Limb (tissue), 2 donors: ENCODE measurements at regions not wholly inside any gene's neighbourhood (a gene's known extent, or its start where the extent isn't known, plus 50 kb on each side); places are given as distances from the start of the nearest gene placed in this dataset.
A peak's percentile ranks its signal among the peaks of the same experiment; 100 is the strongest.

ENCODE experiments used
- DNase-seq, 2 donors: peaks; one replicate each; pipeline ENCODE4 v3.0.0-alpha.2; 2016; ENCODE audit errors: extremely low spot score in 2 of 2

GRCh38 chr3:66673293-66673692, 172.5 kb upstream of the LRIG1 start:
- DNase-seq, result peak; percentile 39 to 56

- no peak for DNase-seq
Observed at GRCh38 chr3:66675366-66675765, 174.5 kb upstream of the LRIG1 start.

- peak in 1 of 2 donors; percentile 32 for DNase-seq
Observed at GRCh38 chr3:66692042-66692765, 191.4 kb upstream of the LRIG1 start.

GRCh38 chr3:66692766-66693150, 191.9 kb upstream of the LRIG1 start:
- peak; percentile 28 to 34 for DNase-seq

GRCh38 chr3:66693461-66694031, 192.7 kb upstream of the LRIG1 start:
- DNase-seq, result peak; percentile 77 to 82

- peak in 1 of 2 donors; percentile 37 for DNase-seq
Observed at GRCh38 chr3:66702126-66702525, 201.3 kb upstream of the LRIG1 start.

- no peak for DNase-seq
Observed at GRCh38 chr3:66703501-66703900, 202.7 kb upstream of the LRIG1 start.

- DNase-seq, result no peak
Observed at GRCh38 chr3:66705076-66705475, 204.3 kb upstream of the LRIG1 start.

GRCh38 chr3:66706890-66707289, 206.1 kb upstream of the LRIG1 start:
- DNase-seq, result peak in 1 of 2 donors; percentile 65

GRCh38 chr3:66709532-66709931, 208.7 kb upstream of the LRIG1 start:
- DNase-seq, result no peak

GRCh38 chr3:66712210-66712609, 211.4 kb upstream of the LRIG1 start:
- no peak for DNase-seq

GRCh38 chr3:66713921-66714320, 213.1 kb upstream of the LRIG1 start:
- no peak for DNase-seq

GRCh38 chr3:66715806-66716205, 215.0 kb upstream of the LRIG1 start:
- DNase-seq, result no peak

GRCh38 chr3:66717806-66718205, 217.0 kb upstream of the LRIG1 start:
- DNase-seq, result no peak

GRCh38 chr3:66719796-66720356, 219.1 kb upstream of the LRIG1 start:
- DNase-seq, result no peak

- DNase-seq, result no peak
Observed at GRCh38 chr3:66720508-66720907, 219.7 kb upstream of the LRIG1 start.

GRCh38 chr3:66722675-66723074, 221.9 kb upstream of the LRIG1 start:
- no peak for DNase-seq

GRCh38 chr3:66723231-66723630, 222.4 kb upstream of the LRIG1 start:
- DNase-seq, result no peak

GRCh38 chr3:66729687-66730393, 229.0 kb upstream of the LRIG1 start:
- no peak for DNase-seq

GRCh38 chr3:66738625-66739365, 238.0 kb upstream of the LRIG1 start:
- DNase-seq, result peak in 1 of 2 donors; percentile 44

- no peak for DNase-seq
Observed at GRCh38 chr3:66740260-66740659, 239.4 kb upstream of the LRIG1 start.

GRCh38 chr3:66744521-66744920, 243.7 kb upstream of the LRIG1 start:
- DNase-seq, result no peak
